Fibroblast of lung (primary cell): ENCODE measurements at regions not wholly inside any gene's neighbourhood (a gene's known extent, or its start where the extent isn't known, plus 50 kb on each side); places are given as distances from the start of the nearest gene placed in this dataset.

Source experiments
- EZH2 ChIP-seq: IDR thresholded peaks from 2 replicates; pipeline ENCODE4 v1.5.1; 2012; ENCODE audit warnings: low read length, control low read depth, mild to moderate bottlenecking; ENCODE audit errors: missing control alignments
- TF ChIP-seq, protein P1 (sequence below), 2 donors: IDR thresholded peaks in 1 of 2; conservative IDR thresholded peaks in 1 of 2; 1 replicate in 1 of 2; 2 replicates in 1 of 2; pipeline ENCODE4 v1.5.1; 2011 to 2012; ENCODE audit warnings: low read length in 2 of 2, control low read depth in 1 of 2, inconsistent platforms in 1 of 2, low read depth in 1 of 2, mild to moderate bottlenecking in 1 of 2

DNA sequence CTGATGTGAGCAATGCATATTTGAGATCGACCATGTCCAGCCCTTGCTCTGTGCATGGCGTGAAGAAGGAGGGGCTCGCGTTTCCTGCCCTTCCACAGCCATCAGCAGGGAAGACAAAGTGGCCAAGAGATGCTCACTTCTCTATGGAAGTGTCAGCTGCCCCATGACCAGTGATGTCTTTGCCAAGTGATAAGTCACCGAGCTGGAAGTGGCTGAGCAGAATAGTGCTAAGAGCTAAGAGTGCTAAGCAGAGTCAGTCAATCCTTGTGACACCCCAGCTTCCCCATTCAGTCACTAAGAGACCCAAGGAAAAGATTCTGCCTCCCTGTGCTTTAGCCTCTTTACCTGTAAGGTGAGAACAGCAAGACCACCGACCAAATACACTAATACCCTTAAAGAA lies 50.5 kb upstream of the CEP83 start:
- TF ChIP-seq, protein P1, sequence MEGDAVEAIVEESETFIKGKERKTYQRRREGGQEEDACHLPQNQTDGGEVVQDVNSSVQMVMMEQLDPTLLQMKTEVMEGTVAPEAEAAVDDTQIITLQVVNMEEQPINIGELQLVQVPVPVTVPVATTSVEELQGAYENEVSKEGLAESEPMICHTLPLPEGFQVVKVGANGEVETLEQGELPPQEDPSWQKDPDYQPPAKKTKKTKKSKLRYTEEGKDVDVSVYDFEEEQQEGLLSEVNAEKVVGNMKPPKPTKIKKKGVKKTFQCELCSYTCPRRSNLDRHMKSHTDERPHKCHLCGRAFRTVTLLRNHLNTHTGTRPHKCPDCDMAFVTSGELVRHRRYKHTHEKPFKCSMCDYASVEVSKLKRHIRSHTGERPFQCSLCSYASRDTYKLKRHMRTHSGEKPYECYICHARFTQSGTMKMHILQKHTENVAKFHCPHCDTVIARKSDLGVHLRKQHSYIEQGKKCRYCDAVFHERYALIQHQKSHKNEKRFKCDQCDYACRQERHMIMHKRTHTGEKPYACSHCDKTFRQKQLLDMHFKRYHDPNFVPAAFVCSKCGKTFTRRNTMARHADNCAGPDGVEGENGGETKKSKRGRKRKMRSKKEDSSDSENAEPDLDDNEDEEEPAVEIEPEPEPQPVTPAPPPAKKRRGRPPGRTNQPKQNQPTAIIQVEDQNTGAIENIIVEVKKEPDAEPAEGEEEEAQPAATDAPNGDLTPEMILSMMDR (conservative IDR thresholded peaks at IDR 0.05 in 1 of 2, IDR thresholded peaks at IDR 0.05 in 1 of 2; ENCODE audit: low read depth in 1 of 2, low read length in 2 of 2): no peak
- no peak for TF ChIP-seq EZH2
